ENCODE measurements at regions not wholly inside any gene's neighbourhood (a gene's known extent, or its start where the extent isn't known, plus 50 kb on each side); places are given as distances from the start of the nearest gene placed in this dataset.

DNA sequence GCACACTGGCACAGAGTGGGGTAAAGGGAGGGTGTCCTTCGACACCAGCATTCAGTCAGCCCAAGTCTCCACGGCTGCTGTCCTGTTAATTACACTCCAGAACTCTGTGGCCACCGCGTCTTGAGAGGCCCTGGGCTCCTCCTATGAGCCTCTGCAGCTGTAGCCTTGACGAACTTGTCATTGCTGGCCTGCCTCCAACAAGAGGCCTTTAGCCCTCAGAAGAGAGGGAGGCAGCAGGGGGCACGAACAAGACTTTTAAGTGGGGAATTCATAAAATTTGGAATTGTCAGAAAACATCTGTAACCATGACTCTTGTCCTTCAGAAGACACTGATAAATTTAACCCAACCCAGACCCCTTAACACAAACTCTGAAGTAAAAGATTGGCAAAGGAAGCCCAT is 241.9 kb downstream of the UQCRFS1 start:
- no peak for DNase-seq

DNA sequence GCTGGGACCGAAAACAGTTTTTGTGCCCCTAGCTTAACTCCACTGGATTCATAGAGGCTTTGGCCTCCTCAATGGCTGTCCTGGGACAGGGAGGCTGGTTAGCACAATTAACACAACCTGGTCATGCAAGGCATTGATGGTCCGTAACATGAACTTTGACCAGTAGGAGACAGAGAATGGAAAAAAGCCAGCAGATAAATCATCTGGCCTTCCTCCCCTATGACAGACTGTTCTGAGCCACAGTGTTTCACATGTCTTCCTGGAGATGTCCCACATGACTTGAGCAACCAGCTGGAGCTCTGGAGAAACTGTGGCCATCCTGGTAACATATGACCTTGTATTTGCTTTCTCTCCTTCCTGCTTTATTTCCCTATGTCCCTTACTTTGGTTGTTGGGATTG is 244.2 kb downstream of the UQCRFS1 start:
- no peak for DNase-seq

DNA sequence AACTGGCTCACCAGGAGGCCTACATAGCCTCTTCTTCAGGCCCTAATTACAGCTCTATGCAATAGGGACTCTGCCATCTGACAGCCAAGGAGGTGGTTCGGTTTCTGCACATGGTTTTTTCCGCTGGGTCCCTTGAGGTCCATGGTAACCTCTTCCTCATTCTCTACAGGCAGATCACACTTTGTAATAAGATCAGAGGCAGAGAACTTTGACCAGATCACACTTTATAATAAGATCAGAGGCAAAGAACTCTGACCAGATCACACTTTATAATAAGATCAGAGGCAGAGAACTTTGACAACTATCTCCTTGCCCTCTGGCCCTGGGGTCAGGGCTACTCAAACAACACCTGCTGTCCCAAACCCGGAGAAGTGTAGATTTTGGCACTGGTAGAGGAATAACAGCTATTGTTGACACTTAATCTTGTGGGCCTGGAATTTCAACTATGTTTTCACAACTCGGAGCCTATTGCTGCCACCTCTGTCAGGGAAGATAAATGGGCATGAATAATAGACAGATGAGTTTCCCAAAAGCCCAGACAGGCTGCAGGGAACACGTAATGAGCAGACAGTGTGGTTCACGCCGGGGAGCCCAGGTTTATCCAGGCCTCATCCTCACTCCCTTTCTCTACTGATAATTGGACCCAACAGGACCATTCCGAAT is 246.1 kb downstream of the UQCRFS1 start:
- no peak for DNase-seq

GRCh38 chr19:28964500-28964899 is 248.5 kb downstream of the UQCRFS1 start:
- DNase-seq = no peak

DNA sequence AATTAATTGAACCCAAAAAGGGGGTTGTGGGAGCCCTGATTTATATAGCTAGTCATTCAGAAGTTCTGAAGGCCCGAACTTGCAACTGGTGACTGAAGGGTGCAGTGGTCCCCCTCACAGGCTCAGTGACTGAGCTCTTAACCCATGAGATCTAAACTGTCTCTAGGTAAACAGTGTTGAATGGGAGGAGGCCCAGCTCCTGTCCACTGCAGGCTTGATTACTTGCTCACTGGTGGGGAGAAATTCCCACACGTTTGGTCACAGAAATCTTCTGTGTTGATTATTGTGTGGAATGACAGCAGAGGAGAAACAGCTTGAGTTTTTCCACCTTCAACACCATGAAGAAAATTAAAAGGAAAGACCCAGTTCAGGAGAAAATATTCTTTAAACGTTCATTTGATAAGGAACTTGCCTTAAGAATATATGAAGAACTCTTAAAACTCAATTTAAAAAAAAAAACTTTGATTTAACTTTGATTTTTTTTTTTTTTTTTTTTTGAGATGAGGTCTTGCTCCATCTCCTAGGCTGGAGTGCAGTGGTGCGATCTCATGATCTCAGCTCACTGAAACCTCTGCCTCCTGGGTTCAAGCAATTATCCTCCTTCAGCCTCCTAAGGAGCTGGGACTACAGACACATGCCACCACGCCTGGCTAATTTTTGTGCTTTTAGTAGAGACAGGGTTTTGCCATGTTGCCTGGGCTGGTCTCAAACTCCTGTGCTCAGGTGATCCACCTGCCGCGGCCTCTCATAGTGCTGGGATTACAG is 249.3 kb downstream of the UQCRFS1 start:
- DNase-seq = no peak

DNA sequence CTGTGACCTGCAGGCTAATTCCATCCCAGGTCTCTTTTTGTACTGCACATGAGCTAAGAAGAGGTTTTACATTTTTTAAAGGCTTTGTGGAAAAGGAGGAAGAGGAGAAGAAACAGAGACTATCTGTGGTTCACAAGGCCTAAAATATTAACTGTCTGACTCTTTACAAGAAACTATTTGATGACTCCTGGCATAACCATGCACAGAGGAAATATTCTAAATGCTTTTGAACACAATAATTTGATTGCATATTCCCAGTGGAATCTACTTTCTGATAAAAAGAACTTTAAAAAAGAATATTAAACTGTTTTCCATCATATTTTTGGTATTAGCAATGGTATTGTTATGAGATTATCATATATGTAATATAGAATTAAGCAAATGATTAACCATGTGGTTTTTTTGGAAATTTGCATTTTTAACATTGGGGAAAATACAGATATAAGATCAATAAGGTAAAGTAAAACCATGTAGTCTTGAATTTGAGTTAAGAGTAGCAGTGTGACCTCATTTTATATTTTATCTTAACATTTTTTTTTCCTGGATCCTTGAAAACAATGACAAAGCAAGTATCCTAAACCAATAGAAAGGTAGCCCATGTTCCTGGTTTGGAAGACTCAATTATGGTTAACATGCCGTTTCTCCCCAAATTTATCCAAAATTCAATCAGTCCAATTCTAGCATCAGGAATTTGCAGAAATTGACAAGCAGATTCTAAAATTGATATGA is 251.0 kb downstream of the UQCRFS1 start:
- DNase-seq = no peak

DNA sequence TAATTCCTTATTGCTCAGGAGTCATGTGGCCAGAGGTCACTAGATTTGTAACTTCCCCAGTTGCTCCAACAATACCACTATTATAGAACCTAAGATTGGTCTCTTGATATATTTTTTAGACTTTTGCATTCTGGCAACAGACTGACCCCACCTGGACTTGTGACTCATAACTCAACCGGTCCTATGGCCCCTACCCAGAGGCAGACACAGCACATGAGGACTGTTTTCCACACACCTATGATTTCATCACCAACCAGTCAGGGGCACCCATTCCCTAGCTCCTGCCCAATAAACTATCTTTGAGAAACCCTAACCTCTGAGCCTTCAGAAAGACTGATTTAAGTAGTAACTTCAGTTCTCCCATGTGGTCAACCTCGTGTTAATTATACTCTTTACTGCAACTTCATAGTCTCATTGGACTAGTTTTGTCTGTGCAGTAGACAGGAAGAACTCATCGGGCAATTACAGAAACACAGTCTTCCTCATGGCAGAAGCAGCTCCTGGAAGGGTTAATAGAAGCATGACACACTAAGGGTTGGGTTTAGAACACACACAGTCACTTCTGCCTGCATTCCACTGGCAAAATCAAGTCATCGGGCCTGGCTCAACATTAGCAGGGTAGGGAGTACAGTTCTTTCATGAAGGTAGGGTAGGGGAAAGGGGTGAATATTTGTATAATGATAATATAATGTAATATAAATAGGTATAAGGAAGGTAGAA is 251.8 kb downstream of the UQCRFS1 start:
- no peak for DNase-seq

DNA sequence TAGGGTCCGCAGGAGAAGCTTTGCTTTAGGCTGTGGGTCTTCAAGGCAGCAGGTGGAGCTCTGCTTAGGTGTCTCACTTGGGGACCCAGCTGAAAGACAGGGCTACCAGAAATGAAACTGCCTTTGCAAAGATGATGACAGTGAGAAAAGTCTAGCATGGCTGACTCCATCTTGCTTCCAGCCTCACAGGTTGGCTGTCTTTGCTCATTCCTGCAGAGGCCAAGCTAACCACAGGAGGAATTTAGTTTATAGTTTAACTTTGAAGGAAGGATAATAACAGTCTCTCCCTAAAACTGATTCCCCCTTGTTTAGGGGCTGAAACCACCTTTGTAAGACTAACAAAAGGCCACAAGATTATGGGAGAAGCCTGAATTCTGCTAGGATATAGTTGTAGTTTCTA is 252.4 kb downstream of the UQCRFS1 start:
- DNase-seq = no peak

GRCh38 chr19:28956961-28957360 is 256.0 kb downstream of the UQCRFS1 start:
- no peak for DNase-seq

DNA sequence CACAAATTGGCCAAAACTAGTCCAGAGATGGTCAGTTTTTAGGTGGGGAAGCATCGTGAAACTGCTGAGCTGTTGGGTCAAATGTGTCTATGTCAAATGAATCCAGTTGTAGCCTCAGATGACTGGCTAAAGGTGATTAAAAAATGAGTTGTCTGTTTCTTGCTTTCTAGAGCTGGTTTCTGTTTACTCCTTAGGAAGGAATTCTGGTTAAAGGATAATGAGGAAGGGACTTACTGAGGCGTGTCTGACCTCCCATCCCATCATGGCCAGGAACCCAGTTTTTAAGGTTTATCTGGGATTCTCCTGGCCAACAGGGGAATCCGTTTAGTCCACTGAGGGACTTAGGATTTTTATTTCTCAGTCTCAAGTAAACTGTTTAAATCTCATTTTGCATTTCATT is 256.5 kb downstream of the UQCRFS1 start:
- no peak for DNase-seq

- DNase-seq = no peak
Observed at GRCh38 chr19:28949535-28949934, 263.4 kb downstream of the UQCRFS1 start.

GRCh38 chr19:28949027-28949426 is 263.9 kb downstream of the UQCRFS1 start:
- no peak for DNase-seq

- no peak for DNase-seq
Observed at GRCh38 chr19:28948566-28948965, 264.4 kb downstream of the UQCRFS1 start.

DNA sequence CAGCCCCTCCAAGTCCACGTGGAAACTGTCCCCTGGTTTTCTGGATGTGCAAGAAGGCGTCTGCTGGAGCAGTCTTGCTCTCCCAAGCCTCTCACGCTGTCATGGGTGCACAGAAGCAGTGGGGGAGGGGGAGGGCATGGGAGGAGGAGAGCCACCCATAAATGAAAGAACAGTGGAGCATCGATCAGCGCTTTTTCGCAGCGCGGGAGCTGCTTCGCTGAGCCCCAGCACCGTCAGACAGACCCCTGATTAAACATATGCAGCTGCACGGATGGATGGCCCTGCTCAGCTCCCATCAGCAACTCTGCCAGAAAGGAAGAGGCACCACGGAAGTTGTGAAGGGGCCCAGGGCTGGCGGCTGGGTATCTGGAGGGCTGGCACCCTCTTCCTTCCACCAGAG is 264.9 kb downstream of the UQCRFS1 start:
- DNase-seq = no peak

DNA sequence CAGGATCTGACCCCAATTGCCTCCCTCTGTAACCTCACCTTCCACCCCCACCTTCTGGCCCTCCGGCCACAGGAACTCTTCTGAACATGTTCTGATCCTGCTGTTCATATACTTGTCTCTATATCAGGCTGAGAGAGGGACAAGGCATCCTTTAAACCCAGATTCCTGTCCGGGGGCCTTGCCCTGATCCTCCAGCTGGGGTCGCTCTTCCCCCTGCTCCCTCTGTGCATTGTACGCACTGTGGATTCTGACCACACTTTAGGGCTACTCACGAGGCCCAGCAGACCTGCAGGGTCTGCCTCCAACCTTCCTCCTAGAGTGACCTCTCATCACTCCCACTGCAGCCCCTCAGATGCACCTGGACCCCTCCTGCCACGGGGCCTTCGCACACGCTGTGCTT is 269.3 kb downstream of the UQCRFS1 start:
- DNase-seq = no peak

GRCh38 chr19:28941833-28942232 is 271.1 kb downstream of the UQCRFS1 start:
- DNase-seq = no peak

DNA sequence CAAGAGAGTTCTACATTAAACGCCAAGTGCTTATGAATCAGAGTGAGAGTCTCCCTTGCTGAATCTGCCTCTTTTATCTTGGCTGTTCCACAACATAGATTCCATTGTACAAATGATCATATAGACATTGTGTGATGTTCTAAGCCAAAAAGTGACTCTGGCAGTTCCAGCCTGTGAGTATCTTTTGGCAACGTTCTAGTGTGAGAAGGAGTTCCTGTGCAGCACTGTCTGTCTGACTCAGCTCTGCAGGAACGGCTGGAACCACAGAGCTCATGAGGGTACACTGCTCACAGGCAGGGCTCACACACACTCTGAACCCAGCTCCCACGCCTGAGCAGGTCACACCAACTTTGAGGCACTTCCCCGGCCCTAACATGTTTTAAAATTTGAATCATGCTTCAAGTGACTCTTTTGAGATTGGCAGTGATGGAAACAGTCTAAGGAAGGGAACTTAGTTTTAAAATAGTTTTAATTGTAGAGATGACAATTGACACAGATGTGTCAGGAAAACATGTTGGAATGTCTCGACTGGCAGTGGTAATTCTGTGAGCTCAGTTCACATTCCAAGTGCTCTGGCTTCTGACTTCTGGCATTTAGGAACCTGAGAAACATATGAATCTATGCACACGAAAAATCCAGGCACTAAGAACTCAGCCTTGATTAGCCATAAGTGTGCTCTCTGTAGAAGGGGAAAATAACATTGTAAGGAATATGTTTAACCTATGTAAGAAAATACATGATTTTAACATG is 272.0 kb downstream of the UQCRFS1 start:
- DNase-seq = no peak

GRCh38 chr19:28939236-28939635 is 273.7 kb downstream of the UQCRFS1 start:
- DNase-seq = no peak

DNA sequence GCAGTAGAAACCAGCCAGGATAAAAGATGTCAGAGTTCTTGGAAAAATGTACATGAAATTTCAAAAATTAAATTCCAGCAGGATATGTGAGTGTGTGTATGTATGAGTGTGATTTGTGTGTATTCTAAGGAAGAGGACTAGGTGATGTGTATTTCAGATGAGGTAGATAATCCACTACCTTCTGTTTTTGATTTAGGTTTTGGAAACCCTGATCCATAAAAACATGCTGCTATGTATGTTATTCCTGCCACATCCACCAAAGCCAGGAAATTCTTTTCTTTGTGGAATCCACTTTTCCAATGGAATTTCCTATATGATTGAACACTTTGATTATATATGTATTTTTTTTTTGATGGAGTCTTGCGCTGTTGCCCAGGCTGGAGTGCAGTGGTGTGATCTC is 276.9 kb downstream of the UQCRFS1 start:
- DNase-seq = no peak

- DNase-seq = no peak
Observed at GRCh38 chr19:28934631-28935030, 278.3 kb downstream of the UQCRFS1 start.

GRCh38 chr19:28933039-28933438 is 279.9 kb downstream of the UQCRFS1 start:
- no peak for DNase-seq

DNA sequence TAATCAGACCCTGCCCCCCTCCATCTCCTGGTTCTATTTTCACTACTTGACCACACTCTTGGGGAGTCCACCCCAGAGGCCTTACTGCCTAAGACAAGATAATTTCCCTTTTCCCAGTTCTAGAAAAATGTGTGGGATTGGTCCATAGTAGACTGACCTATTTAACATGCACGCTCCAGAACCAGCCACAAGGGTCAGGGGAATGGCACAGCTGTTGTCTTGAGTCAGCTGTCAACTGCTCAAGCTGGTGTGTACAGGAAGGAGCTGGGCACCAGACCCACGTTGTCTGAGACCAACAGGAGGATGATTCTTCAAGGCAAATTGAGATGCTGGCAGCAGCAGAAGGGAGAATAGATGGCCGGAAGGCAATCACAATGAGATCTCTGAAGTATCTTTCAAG is 280.5 kb downstream of the UQCRFS1 start:
- DNase-seq = no peak

- no peak for DNase-seq
Observed at GRCh38 chr19:28929006-28929405, 283.9 kb downstream of the UQCRFS1 start.

Measured in left hindlimb (tissue), 1 donor.